NCI-H2196 (cell line): ENCODE measurements at regions not wholly inside any gene's neighbourhood (a gene's known extent, or its start where the extent isn't known, plus 50 kb on each side); places are given as distances from the start of the nearest gene placed in this dataset.

Experiments
- DNase-seq: peaks from one replicate; lab custom pipeline; 2025; ENCODE audit not compliant: unreplicated experiment; lab: John Stamatoyannopoulos, UW

GRCh38 chr3:24595796-24596195 lies 101.1 kb upstream of the THRB start:
- no peak for DNase-seq

- DNase-seq: no peak
Observed at GRCh38 chr3:24596626-24597025, 102.0 kb upstream of the THRB start.

- no peak for DNase-seq
Observed at GRCh38 chr3:24598695-24599470, 104.2 kb upstream of the THRB start.

GRCh38 chr3:24601066-24601939 lies 106.7 kb upstream of the THRB start:
- no peak for DNase-seq

- DNase-seq: no peak
Observed at GRCh38 chr3:24604215-24604614, 109.6 kb upstream of the THRB start.

- no peak for DNase-seq
Observed at GRCh38 chr3:24605511-24606028, 110.9 kb upstream of the THRB start.

GRCh38 chr3:24607281-24607680 lies 112.6 kb upstream of the THRB start:
- no peak for DNase-seq

- no peak for DNase-seq
Observed at GRCh38 chr3:24608701-24609390, 114.2 kb upstream of the THRB start.

GRCh38 chr3:24614359-24614758 lies 119.7 kb upstream of the THRB start:
- no peak for DNase-seq

GRCh38 chr3:24615177-24615576 lies 120.5 kb upstream of the THRB start:
- no peak for DNase-seq

- no peak for DNase-seq
Observed at GRCh38 chr3:24616110-24616829, 121.6 kb upstream of the THRB start.

- DNase-seq: no peak
Observed at GRCh38 chr3:24622138-24622537, 127.5 kb upstream of the THRB start.

- DNase-seq: no peak
Observed at GRCh38 chr3:24622696-24623225, 128.1 kb upstream of the THRB start.

GRCh38 chr3:24623657-24624056 lies 129.0 kb upstream of the THRB start:
- no peak for DNase-seq

GRCh38 chr3:24624938-24625681 lies 130.5 kb upstream of the THRB start:
- no peak for DNase-seq

GRCh38 chr3:24628523-24629258 lies 134.0 kb upstream of the THRB start:
- DNase-seq: no peak

- DNase-seq: no peak
Observed at GRCh38 chr3:24631481-24631880, 136.8 kb upstream of the THRB start.

GRCh38 chr3:24639061-24639460 lies 144.4 kb upstream of the THRB start:
- no peak for DNase-seq
